ENCODE measurements at regions not wholly inside any gene's neighbourhood (a gene's known extent, or its start where the extent isn't known, plus 50 kb on each side); places are given as distances from the start of the nearest gene placed in this dataset.
"Not testable (repeated sequence)": the region's sequence is repeated elsewhere in the genome, so short reads cannot be mapped to it uniquely, and the experiment has no call there.

DNA sequence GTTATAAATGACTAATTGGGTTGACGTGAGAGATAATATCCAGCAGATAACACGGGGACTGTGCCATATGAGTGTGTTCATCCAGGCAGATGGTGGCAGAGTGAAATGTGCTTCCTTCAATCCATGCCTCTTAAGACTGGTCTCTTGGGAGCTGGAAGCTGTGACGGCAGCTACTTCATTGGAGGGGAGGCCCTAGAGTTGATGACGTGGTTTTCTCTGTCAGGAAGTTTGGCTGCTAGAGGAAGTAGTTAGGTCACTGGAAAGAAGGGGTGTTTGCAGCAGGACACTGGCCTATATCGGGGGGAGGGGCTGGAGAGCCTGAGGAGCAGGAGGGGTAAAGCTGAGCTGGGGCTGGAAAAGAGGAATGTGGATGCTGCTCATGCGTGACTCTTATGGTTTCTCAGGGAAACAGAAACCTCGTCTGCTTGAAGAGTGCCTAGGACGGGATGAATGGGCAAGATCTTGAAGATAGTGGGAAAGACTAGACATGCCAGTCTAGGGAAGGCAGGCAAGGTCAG lies 3051.6 kb downstream of the RPIA start:
- DNase-seq, result not testable (repeated sequence)

DNA sequence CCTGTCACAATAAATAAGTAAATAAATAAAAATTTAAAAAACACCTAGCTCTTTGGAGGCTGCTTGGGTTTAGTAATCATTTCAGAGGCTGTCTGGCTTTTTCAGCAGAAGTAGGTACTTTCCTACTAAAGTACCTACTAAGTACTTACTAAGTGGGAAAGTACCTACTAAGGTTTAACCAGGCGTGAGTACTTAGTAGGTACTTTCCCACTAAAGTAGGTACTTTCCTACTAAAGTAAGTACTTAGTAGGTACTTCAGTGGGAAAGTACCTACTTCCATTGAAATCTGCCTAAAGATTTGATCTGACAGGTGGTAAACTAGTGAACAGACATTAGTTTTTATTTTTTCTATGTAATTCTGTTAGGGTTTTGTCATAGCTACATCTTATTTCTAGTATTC lies 3052.4 kb downstream of the RPIA start:
- not testable (repeated sequence) for DNase-seq

DNA sequence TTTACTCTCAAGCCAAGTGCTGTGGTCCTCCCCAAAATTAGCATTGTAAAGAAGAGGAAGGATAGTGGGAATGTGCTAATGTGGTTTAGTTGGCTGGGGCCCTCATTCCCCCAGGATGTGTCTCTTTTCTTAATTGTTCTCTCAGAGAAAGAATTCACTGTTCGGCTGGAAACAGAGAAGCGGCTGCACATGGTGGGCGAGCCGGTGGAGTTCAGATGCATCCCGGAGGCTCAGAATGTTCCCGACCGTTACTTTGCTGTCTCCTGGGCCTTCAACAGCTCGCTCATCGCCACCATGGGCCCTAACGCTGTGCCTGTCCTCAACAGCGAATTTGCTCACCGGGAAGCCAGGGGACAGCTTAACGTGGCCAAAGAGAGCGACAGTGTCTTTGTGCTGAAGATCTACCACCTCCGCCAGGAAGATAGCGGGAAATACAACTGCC lies 3053.2 kb downstream of the RPIA start:
- DNase-seq, result not testable (repeated sequence)

DNA sequence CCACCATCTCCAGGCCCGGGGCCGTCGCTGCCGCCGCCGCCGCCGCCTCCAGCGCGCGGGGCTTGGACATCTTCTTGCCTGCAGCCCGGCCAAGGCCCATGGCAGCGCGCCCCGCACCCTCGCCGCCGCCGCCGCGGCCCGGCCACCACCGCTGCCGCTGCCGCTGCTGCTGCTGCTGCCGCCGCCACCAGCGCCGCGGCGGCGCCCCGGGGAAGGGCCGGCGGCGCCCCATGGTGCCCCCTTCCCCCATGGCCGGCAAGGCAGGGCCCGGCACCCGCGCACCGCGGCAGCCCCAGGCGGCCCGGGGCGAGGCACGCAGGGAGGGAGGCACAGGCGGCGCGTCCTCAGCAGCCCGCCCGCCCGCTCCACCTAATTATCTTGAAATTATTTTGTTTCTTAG lies 3057.4 kb downstream of the RPIA start:
- DNase-seq, result no peak

DNA sequence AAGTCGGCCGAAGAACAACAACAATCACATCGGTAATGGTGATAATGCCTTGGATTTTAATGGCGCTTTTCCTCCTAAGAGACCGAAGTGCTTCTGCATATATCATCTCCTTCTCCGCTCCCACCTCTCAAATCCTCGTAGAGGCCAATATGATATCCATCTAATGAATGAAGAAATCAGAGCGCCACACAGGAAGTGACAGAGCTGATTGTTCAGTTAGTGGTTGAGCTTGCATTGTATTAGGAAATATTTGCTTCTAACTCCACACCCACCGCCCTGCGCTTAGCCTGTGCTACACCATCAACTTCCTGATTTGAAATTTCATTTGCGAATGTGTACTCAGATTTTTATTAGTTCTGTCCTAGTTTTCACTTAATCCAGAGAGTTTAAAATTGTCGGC lies 3058.2 kb downstream of the RPIA start:
- DNase-seq, result not testable (repeated sequence)

DNA sequence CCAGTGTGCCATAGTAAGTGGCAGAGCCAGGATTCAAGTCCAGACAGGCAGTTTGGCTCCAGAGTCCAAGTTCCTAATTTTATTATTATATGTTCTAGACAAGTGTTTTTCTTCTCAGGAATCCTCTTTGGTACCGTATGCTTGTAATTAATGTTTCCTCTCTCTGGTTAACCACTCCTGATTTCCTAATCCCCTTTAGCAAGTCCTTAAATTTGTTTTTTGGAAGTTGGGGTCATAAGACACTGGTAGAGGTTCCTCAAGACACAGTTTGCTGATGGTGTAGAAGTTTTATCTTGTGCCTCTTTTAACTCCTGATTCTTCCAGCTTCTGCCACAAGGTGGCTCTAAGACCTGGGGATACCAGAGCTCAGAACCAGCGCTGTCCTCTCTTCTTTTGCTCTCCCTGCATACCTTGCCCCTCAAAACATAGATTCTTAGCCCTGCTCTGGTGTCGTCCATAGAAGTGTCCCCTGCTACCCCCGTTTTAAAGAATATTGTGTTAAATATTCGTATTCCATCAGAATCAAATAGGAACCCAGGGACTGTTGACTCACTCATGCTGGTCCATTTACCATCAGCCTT lies 3068.0 kb downstream of the RPIA start:
- not testable (repeated sequence) for DNase-seq

DNA sequence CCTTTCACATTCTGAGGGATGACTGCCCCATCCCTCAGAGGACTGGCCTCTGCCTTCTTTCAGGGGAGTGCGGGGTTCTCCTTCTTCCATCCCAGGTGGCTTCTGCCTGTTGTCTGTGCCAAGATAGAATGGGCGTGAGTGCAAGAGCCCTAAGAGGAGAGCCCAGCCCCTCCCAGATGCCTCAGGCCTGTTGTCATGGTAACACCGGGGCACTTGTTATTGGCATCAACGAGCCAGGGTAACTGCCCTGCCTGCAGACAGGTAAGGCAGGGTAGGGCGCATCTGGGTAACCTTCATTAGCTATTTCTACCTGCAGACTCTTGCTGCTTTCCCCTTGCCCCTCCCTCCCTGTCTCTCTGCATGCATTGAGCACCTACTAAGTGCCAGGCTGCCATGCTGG lies 3069.2 kb downstream of the RPIA start:
- not testable (repeated sequence) for DNase-seq

DNA sequence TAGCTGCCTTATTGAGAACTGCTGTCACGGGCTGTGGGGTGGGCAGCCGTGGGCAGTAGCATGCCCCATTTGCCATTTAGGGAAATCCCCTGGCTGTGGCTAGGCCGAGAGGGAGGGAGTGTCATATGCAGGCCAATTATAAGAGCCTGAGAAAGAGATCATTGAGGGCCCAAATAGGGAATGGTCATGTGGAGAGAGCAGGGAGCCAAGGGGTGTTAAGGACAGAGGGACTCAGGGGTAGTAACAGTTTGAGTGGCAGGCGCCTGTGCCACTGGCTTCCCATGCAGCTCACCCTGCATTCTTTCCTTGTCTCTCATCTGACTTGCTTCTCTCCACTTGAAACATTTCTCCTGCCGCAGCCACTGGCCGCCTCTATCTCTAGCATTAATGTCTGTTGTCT lies 3070.8 kb downstream of the RPIA start:
- DNase-seq, result not testable (repeated sequence)

DNA sequence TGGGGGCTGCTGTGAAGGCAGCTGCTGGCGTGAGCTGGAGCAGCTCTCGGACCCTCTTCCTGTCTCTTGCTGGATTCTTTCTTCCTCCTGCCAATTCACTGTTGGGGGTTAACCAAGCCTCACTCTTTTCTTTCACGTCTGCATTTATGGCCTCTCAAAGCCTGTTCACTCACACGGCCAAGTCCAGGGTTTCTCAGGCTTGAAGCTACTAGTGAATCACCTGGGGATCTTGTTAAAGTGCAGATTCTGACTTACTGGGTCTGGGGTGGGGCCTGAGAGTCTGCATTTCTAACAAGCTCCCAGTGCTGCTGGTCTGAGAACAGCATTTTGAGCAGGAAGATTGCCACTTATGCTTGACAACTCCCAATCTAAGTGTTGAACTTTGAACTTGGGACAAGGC lies 3072.2 kb downstream of the RPIA start:
- DNase-seq, result not testable (repeated sequence)

DNA sequence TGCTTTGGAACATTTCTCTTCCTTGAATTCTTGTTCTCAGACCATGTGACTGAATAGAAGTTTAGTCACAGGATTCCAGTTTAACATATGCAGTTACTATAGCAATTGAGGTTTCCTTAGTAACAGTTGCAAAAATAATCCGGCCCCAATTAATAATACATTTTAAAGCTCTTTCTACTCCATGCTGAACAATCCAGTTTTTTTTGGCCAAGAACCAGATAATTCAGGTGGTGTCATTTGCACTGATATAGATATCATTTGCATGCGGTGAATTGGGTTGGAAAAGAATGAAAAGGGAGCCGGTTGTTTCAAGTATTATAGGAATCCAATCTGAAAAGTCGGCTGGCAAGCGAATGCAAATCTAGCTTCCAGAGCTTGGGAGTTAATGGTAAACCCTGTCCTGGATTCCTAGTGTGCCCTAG lies 3073.1 kb downstream of the RPIA start:
- DNase-seq, result not testable (repeated sequence)

DNA sequence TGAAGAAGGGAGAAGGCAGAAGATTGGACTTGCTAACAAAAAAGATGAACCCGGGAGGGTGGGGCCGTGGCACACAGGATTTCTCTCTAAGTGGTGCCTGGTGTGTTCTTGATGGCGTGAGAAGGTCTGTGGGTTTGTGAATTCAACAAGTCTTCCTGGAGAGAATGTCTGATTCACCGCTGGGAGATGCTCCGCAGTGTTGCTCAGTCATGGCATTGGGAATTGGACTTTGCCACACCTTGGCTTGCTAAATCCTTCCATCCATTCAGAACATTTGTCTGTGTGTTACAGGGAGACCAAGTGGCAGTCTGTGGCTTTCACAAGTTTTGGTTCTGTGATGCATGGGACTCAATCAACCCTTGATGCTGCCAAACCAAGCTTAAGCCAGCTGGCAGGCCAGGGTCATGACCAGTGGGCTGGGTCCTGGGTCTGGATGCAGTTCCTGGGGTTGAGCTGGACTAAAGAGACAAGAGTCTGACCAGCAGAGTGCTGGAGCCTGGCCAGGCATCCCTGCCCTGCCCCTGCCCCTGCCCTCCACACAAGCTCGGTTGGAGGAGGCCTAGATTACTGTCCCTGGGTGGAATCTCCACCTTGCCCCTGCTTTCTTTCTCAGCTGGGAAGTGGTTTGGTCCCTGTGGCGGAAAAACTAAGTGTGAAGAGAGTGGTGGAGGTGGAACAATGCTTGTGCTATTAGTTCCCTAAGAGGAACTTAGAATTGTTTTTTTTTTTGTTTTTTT lies 3073.7 kb downstream of the RPIA start:
- DNase-seq, result not testable (repeated sequence)

DNA sequence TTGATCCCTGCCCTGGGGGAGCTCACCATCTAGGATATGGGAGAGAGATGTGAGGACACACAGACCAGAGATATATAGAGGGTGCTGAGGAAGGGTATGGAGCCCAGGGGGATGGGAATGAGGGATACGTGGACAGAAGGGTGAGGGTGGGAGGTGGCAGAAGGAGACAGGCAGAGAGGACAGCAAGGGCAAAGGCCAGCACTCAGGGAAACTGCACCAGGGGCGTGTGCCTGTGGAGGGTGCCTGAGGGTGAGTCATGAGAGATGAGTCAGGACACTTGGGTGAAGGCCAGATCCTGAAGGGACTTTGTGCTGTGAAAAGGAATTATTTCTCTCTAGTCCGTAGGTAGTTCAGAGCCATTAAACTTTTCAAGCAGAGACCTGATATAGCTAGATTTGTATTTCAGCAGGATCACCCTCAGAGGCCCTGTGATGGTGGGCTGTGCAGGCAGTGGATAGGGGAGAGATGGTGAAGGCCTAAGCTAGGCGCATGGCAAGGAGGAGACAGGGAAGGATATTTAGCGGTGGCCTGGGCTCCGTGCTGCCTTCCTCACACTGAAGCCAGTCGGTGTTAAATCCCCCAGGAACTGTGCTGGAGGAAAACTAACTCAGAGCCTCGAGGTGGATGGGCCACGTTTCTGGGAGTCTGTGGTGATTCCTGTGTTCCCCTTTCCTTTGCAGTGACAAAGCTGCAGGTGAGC lies 3075.0 kb downstream of the RPIA start:
- DNase-seq, result peak in 1 of 2 experiments; percentile 0

DNA sequence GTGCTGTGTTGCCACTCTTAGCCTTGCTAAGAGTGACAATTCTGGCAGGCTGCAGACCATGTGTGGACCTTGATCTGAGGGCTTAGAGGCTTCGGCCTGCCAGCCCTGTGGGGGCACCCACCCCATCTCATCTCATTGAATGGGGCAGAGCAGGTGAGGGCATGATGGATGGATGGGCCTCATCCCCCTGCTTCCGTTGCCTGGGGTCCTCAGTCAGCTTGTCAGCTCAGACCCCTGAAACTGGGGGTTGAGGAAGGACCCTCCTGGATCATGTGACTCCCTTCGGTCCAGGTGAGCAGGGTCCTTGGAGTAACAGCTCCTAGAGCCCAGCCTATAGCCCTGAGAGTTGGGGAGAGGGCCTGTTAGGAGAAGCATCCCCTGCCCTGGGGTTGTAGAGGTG lies 3076.8 kb downstream of the RPIA start:
- DNase-seq, result not testable (repeated sequence)

DNA sequence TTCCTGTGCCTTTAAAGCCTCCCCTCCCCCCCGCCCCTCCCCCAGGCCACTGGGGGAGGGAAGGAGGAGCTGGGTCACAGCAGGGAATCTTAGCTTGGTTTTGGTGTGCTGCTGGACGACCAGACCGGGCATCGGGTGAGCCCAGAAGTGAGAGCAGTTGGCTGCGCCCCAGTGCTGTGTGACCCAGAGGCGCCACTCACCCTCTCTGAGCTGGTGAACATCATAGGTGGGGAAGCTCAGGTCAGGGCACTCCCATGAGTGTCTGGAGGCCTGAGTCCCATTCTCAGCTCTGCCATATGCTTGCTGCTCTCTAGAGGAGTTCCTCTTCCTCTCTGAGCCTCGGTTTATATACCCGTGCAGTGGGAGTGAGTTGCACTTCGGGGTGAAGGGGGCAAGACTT lies 3077.5 kb downstream of the RPIA start:
- DNase-seq, result not testable (repeated sequence)

DNA sequence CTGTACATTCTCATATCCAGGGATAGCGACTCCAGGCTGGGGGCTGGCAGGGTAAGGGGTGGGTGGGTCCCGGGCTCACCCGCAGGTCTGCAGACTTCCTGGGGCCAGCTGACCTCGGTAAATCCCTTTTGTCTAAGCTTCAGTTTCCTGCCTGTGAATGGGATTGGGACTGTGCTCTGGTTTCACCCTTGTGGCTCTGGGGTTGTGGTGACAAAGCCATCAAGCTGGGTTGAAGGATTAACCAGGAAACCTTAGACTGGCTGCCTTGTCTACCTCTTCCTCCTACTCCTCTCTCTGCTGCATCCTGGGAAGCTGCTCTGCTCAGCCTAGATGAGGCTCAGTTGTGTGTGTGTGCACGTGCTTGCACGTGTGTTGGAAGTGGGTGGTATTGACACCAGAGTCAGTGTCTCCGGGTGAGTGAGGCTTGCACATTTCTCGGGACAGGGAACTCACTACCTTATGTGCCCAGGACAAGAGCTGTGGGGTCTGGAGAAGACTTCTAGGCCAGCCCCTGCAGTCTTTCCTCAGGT lies 3078.6 kb downstream of the RPIA start:
- DNase-seq, result not testable (repeated sequence)

DNA sequence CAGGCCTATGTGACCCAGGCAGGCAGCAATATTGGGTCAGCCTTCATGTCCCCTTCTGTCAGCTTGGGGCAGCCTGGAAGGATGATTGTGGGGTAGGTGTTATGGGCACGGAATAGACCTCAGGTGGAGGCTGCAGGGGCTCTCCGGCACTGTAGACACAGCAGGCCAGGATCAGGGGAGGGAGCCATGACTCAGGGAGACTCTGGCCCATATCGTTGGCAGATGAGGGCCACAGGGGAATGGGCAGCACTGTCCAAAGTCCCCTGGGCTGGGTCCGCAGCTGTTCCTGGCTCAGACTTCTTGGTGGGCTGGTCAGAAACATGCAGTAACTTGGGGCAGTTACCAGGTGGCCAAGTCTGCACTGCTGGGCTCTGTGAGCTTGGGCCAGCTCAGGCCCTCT lies 3080.1 kb downstream of the RPIA start:
- DNase-seq, result not testable (repeated sequence)

DNA sequence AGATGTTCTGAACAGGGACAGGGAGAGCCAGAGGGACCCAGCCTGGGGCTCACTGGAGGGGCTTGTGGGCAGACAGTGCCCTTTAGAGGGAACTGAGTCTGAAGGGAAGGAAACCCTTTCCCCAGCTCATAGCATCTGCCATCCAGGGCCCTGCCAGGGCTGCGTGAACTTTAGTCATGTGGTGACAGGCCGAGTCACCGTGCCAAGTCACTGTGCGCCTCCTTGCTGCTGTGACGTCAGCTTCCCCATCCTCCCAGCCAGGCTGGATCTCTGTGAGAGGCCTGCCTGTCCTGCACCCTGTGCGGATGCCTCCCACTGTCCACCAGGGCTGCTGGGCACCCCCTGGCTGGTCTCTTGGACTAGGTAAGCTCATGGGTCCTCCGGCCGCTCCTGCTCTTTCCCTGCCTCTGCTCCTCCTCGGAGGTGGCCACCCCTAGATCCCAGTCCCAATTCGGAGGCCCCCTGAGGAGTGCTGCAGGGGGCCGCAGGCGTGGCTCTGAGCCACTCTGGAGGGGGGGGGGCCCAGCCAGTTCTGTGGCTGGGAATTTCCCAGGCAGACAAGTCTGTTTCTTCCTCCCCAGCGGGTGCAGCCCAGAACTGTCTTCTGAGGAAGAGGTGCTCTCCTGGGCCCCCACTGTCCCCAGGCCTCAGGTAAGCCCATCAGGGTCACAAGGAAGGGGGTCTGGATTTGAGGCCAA lies 3080.9 kb downstream of the RPIA start:
- not testable (repeated sequence) for DNase-seq

DNA sequence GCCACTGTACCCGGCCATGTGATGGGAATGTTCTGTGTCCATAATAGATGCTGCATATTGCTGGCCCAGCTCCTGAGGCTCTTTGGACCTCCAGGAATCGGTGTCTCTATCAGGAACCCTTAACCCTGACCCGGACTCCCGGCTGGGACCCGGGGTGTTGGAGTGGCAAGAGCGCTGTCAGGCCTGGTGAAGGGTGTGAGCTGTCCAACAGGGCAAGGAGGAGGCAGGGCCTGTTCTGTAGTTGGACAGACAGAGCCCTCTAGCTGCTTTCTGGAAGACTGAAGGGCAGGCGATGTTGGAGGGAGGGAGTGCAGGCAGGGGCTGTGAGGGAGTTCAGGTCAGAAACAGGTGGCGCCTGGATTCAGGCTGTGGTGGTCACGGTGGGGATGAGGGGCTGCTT lies 3082.3 kb downstream of the RPIA start:
- not testable (repeated sequence) for DNase-seq

DNA sequence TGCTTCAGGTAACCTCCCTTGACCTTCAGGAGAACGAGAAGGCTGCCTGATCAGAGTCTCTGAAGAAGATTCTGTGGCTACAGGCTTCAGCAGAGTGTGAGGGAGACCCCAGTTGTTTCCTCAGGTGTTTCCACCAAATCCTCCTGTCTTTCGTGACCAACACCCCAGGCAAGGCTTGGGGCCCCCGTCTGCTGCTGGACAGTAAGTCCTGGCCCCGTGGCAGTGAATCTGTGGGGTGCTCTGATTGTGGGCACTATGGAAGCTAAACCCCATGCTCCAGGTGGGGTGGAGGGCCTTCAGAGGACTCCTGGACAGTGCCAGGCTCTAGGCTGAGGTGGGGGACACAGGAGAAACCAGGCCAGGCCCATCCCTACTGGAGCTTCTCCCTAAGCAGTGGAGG lies 3083.7 kb downstream of the RPIA start:
- not testable (repeated sequence) for DNase-seq

DNA sequence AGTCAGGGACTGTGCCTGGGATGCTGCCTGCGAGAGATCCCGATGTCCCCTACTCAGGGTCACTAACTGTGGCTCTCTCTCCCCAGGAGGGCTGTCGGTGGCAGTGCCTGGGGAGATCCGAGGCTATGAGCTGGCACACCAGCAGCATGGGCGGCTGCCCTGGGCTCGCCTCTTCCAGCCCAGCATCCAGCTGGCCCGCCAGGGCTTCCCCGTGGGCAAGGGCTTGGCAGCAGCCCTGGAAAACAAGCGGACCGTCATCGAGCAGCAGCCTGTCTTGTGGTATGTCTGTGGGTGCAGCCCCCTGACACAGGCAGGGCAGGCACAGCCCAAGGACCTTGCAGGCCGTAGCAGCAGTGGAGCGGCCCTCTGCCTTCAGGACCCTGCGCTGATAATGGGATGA lies 3088.9 kb downstream of the RPIA start:
- not testable (repeated sequence) for DNase-seq

DNA sequence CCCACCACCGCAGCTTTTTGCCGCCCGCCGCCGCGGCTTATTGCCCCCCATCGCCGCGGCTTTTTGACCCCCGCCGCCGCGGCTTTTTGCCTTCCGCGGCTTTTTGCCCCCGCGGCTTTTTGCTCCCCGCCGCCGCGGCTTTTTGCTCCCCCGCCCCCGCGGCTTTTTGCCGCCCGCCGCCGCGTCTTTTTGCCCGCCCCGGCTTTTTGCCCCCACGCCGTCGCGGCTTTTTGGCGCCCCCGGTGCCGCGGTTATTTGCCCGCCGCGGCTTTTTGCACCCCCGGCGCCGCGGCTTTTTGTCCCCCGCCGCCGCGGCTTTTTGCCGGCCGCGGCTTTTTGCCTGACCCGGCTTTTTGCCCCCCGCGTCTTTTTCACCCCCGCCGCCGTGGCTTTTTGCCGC lies 3061.8 kb upstream of the TEKT4 start:
- not testable (repeated sequence) for DNase-seq
